PC-9 (cell line): ENCODE measurements at regions not wholly inside any gene's neighbourhood (a gene's known extent, or its start where the extent isn't known, plus 50 kb on each side); places are given as distances from the start of the nearest gene placed in this dataset.

ENCODE experiments used
- BruUV-seq: library from RNA; stranded (reverse); fragments of 400-500 nt; replicated peaks from 2 replicates; lab custom pipeline; 2021; lab: Mats Ljungman, UMichigan
- CTCF ChIA-PET: fragments of 300-600 bp; sonication (Branson Sonifier 250); formaldehyde crosslinking; loops from one replicate; lab custom pipeline; 2022; ENCODE audit warnings: antibody characterized with exemption; lab: Charles Lee
- POLR2A ChIA-PET: fragments of 300-600 bp; sonication (Branson Sonifier 250); formaldehyde crosslinking; loops from one replicate; lab custom pipeline; 2022; ENCODE audit warnings: antibody characterized with exemption; ENCODE audit not compliant: unreplicated experiment; lab: Charles Lee
- DNase-seq, 2 experiments: peaks; one replicate each; pipeline versions ENCODE4 v3.0.0 to v3.0.0-alpha.2; 2015 to 2022; ENCODE audit warnings: mixed read lengths in 1 of 2
- H2AFZ ChIP-seq: fragments of 200-600 bp; sonication (generic); 2 replicates; pipeline ENCODE4 v1.8.1; 2017; ENCODE audit warnings: antibody characterized with exemption
- H3F3A ChIP-seq: fragments of 200-600 bp; sonication (generic); 2 replicates; pipeline ENCODE4 v1.8.1; 2017; ENCODE audit warnings: antibody characterized with exemption, mild to moderate bottlenecking, low read depth; ENCODE audit not compliant: insufficient read depth
- H3K27ac ChIP-seq: fragments of 200-600 bp; sonication (generic); 2 replicates; pipeline ENCODE4 v1.6.1; 2016; ENCODE audit warnings: mixed run types
- H3K27me3 ChIP-seq: fragments of 200-600 bp; sonication (generic); 2 replicates; pipeline ENCODE4 v1.6.1; 2016; ENCODE audit warnings: low read depth, mixed run types; ENCODE audit not compliant: insufficient read depth
- H3K36me3 ChIP-seq: fragments of 200-600 bp; sonication (generic); 2 replicates; pipeline ENCODE4 v1.6.1; 2016; ENCODE audit warnings: low read depth, mixed run types
- H3K4me1 ChIP-seq: fragments of 200-600 bp; sonication (generic); replicated peaks from 2 replicates; pipeline ENCODE4 v1.6.1; 2016; ENCODE audit warnings: mixed run types; ENCODE audit not compliant: insufficient read depth
- H3K4me2 ChIP-seq: fragments of 200-600 bp; sonication (generic); 2 replicates; pipeline ENCODE4 v1.6.1; 2017; ENCODE audit warnings: mixed run types
- H3K4me3 ChIP-seq: fragments of 200-600 bp; sonication (generic); 2 replicates; pipeline ENCODE4 v1.6.1; 2016; ENCODE audit warnings: mixed run types
- H3K79me2 ChIP-seq: fragments of 200-600 bp; sonication (generic); 2 replicates; pipeline ENCODE4 v1.6.1; 2017; ENCODE audit warnings: low read depth, mixed run types
- H3K9me2 ChIP-seq: fragments of 200-600 bp; sonication (generic); 2 replicates; pipeline ENCODE4 v1.8.1; 2017; ENCODE audit warnings: mild to moderate bottlenecking; ENCODE audit not compliant: insufficient read depth
- H3K9me3 ChIP-seq: fragments of 200-600 bp; sonication (generic); 2 replicates; pipeline ENCODE4 v1.8.1; 2016; ENCODE audit warnings: low read depth; ENCODE audit not compliant: insufficient read depth
- H4K20me1 ChIP-seq: fragments of 200-600 bp; sonication (generic); 2 replicates; pipeline ENCODE4 v1.8.1; 2017; ENCODE audit not compliant: insufficient read depth
- CTCF ChIP-seq: fragments of 200-600 bp; sonication (generic); conservative IDR thresholded peaks from 2 replicates; pipeline ENCODE4 v1.6.1; 2017; ENCODE audit warnings: mixed run types, antibody characterized with exemption, mild to moderate bottlenecking, moderate library complexity
- EZH2 ChIP-seq: fragments of 200-600 bp; sonication (generic); IDR thresholded peaks from 2 replicates; pipeline ENCODE4 v1.8.0; 2017; ENCODE audit warnings: antibody characterized with exemption, low read depth
- intact Hi-C: fragments of 100-400 bp; cut with micrococcal nuclease; formaldehyde crosslinking; loops from one replicate; pipeline ENCODE4 v1.10.0; 2022; ENCODE audit not compliant: unreplicated experiment

- ChIA-PET CTCF (no interaction called here), POLR2A (no interaction called here)
- Histone ChIP-seq H2AFZ (no peak overlapping the region), H3K79me2 (no peaks in the 10 kb centered on the region), H3K9me3 (no peaks in the 10 kb centered on the region), H3K4me3 (no peak overlapping the region), H3K36me3 (no peaks in the 10 kb centered on the region), H3K27ac (no peak overlapping the region), H3K9me2 (no peaks in the 10 kb centered on the region), H3K4me1 (no peaks in the 10 kb centered on the region), H3K4me2 (no peak overlapping the region), H3F3A (no peaks in the 10 kb centered on the region), H3K27me3 (peaks cover 100% of the 10 kb centered on the region), H4K20me1 (no peaks in the 10 kb centered on the region; the same call in 1 of the 2 replicates)
- DNase-seq = no peak
- TF ChIP-seq CTCF (no peak), EZH2 (no peak)
- intact Hi-C loops = no loop called here
- BruUV-seq = no TSS peak
Measured at GRCh38 chr2:239507576-239508258, 106.9 kb upstream of the HDAC4 start.

GRCh38 chr2:239506961-239507360, 106.1 kb upstream of the HDAC4 start:
- intact Hi-C loops = no loop called here
- Histone ChIP-seq H3K4me1 (no peaks in the 10 kb centered on the region), H4K20me1 (no peaks in the 10 kb centered on the region; the same call in 1 of the 2 replicates), H3K79me2 (no peaks in the 10 kb centered on the region), H3K4me2 (no peak overlapping the region), H3K27me3 (peaks cover 100% of the 10 kb centered on the region), H3K27ac (no peak overlapping the region), H3K36me3 (no peaks in the 10 kb centered on the region), H3K9me3 (no peaks in the 10 kb centered on the region; the same call in 1 of the 2 replicates), H3F3A (no peaks in the 10 kb centered on the region), H3K9me2 (no peaks in the 10 kb centered on the region), H2AFZ (no peak overlapping the region), H3K4me3 (no peak overlapping the region)
- CTCF ChIA-PET = no interaction called here
- BruUV-seq = no TSS peak
- TF ChIP-seq CTCF (no peak), EZH2 (no peak)
- POLR2A ChIA-PET = no interaction called here
- no peak for DNase-seq

- ChIA-PET CTCF (no interaction called here), POLR2A (no interaction called here)
- Histone ChIP-seq H3K27ac (no peak overlapping the region), H2AFZ (no peak overlapping the region), H3K79me2 (no peaks in the 10 kb centered on the region), H3K4me3 (no peak overlapping the region), H4K20me1 (no peaks in the 10 kb centered on the region; the same call in 1 of the 2 replicates), H3K36me3 (no peaks in the 10 kb centered on the region), H3K27me3 (peaks cover 100% of the 10 kb centered on the region), H3K9me2 (no peaks in the 10 kb centered on the region), H3K4me2 (no peak overlapping the region), H3K4me1 (no peaks in the 10 kb centered on the region), H3K9me3 (no peaks in the 10 kb centered on the region; the same call in 1 of the 2 replicates), H3F3A (no peaks in the 10 kb centered on the region)
- no peak for DNase-seq
- intact Hi-C loops = no loop called here
- TF ChIP-seq EZH2 = no peak
- no peak for TF ChIP-seq CTCF
- BruUV-seq = no TSS peak
Measured at GRCh38 chr2:239506101-239506857, 105.5 kb upstream of the HDAC4 start.
